Nephron progenitor cell (in vitro differentiated cells): ENCODE measurements at regions not wholly inside any gene's neighbourhood (a gene's known extent, or its start where the extent isn't known, plus 50 kb on each side); places are given as distances from the start of the nearest gene placed in this dataset.

Experiments used
- DNase-seq: peaks from one replicate; pipeline ENCODE4 v3.0.0; 2021
- H3K27ac Mint-ChIP-seq: 2 replicates; pipeline ENCODE4 v1.8.0; 2021; ENCODE audit warnings: mild to moderate bottlenecking, moderate library complexity, mixed read lengths
- H3K27me3 Mint-ChIP-seq: 2 replicates; pipeline ENCODE4 v1.8.0; 2021; ENCODE audit warnings: mild to moderate bottlenecking, low read depth, mixed read lengths; ENCODE audit not compliant: poor library complexity
- H3K36me3 Mint-ChIP-seq: 2 replicates; pipeline ENCODE4 v1.8.0; 2021; ENCODE audit warnings: low read depth, mixed read lengths
- H3K4me1 Mint-ChIP-seq: 2 replicates; pipeline ENCODE4 v1.8.0; 2021; ENCODE audit warnings: mixed read lengths
- H3K4me3 Mint-ChIP-seq: 2 replicates; pipeline ENCODE4 v1.8.0; 2021; ENCODE audit warnings: mild to moderate bottlenecking, moderate library complexity, mixed read lengths
- H3K9me3 Mint-ChIP-seq: 2 replicates; pipeline ENCODE4 v1.8.0; 2021; ENCODE audit warnings: mild to moderate bottlenecking, moderate library complexity, mixed read lengths
- TF ChIP-seq, protein P1 (sequence below): fragments of 200-600 bp; sonication (generic); IDR thresholded peaks from 2 replicates; pipeline ENCODE4 v1.5.0; 2021; ENCODE audit warnings: antibody characterized with exemption

DNA sequence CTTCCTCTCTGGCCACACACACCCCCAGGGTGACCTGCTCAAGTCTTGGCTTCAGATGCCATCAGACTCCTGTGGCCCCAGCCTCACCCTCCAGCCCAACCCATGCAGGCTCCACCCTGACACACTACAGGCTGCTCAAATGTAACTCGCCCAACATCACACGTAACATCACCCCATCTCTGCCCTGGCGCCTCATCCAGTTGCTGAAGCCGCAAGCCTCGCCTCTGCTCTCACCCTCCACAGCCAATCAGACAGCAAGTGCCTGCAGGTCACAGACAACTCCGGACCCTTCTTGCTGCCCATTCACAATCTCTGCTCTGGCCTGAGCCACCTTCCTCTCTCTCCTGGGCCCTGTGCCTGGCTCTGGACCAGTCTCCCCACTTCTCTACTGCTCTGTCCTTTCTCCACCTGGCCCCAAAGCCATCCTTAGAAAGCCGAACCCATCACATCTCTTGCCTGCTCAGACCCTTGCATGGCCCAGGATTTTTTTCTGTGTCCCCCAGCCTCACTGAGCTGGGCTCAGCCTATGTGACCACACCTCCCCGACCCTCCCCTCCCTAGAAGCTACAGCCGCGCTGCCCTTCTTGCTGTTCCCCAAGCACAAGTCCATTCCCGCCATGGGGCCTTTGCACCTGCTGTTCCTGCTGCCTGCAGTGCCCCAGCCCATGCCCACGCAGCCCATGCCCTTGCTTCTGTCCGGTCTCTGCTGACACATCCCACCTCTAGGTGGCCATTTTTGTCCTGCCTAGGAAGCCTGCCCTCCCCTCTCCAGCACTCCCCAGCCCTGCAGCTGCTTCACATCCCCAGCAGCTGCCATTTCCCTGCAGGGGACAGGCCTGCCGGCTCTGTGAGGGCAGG, 333.9 kb downstream of the CTTN start:
- H3K9me3 Mint-ChIP-seq = no peaks in the 10 kb centered on the region
- TF ChIP-seq, protein P1, sequence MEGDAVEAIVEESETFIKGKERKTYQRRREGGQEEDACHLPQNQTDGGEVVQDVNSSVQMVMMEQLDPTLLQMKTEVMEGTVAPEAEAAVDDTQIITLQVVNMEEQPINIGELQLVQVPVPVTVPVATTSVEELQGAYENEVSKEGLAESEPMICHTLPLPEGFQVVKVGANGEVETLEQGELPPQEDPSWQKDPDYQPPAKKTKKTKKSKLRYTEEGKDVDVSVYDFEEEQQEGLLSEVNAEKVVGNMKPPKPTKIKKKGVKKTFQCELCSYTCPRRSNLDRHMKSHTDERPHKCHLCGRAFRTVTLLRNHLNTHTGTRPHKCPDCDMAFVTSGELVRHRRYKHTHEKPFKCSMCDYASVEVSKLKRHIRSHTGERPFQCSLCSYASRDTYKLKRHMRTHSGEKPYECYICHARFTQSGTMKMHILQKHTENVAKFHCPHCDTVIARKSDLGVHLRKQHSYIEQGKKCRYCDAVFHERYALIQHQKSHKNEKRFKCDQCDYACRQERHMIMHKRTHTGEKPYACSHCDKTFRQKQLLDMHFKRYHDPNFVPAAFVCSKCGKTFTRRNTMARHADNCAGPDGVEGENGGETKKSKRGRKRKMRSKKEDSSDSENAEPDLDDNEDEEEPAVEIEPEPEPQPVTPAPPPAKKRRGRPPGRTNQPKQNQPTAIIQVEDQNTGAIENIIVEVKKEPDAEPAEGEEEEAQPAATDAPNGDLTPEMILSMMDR = no peak
- DNase-seq = no peak
- H3K4me1 Mint-ChIP-seq = peaks cover 14% of the 10 kb centered on the region
- peak overlapping the region; percentile 8 for H3K27ac Mint-ChIP-seq
- H3K4me3 Mint-ChIP-seq = no peak overlapping the region
- peaks cover 4% of the 10 kb centered on the region for H3K27me3 Mint-ChIP-seq
- no peaks in the 10 kb centered on the region for H3K36me3 Mint-ChIP-seq

- no peak for DNase-seq
- Mint-ChIP-seq H3K36me3 (no peaks in the 10 kb centered on the region), H3K27me3 (peaks cover 4% of the 10 kb centered on the region), H3K4me1 (peaks cover 10% of the 10 kb centered on the region), H3K4me3 (no peak overlapping the region), H3K9me3 (no peaks in the 10 kb centered on the region), H3K27ac (no peak overlapping the region)
- TF ChIP-seq, protein P1 = no peak
These were observed 334.5 kb downstream of the CTTN start for GRCh38 chr11:70732881-70733196.

GRCh38 chr11:70733327-70734325, 335.3 kb downstream of the CTTN start:
- TF ChIP-seq, protein P1 = no peak
- H3K4me3 Mint-ChIP-seq = no peak overlapping the region
- no peaks in the 10 kb centered on the region for H3K9me3 Mint-ChIP-seq
- no peaks in the 10 kb centered on the region for H3K36me3 Mint-ChIP-seq
- peaks cover 2% of the 10 kb centered on the region for H3K4me1 Mint-ChIP-seq
- no peak for DNase-seq
- peaks cover 4% of the 10 kb centered on the region for H3K27me3 Mint-ChIP-seq
- H3K27ac Mint-ChIP-seq = no peak overlapping the region

DNA sequence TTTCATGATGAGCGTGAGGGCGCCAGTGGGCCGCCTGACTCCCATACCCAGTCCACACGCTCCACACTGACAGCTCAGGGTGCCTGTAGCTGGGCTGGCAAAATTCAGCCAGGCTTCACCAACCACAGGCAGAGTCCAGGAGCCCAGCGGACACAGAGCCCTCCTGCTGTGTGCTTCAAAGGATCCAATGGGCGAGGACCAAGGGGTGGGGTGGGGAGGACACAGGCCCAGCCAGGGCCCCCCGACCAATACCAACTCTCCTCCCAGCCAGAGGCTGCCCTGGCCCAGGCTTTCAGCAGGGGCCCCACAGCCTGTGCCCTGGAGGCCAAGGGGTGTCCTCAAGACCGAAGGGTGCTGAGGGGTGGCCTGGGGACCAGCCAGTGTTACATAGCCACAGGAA, 336.1 kb downstream of the CTTN start:
- no peaks in the 10 kb centered on the region for H3K9me3 Mint-ChIP-seq
- no peak for DNase-seq
- no peaks in the 10 kb centered on the region for H3K36me3 Mint-ChIP-seq
- no peak overlapping the region for H3K27ac Mint-ChIP-seq
- no peaks in the 10 kb centered on the region for H3K4me1 Mint-ChIP-seq
- TF ChIP-seq, protein P1 = no peak
- no peak overlapping the region for H3K4me3 Mint-ChIP-seq
- H3K27me3 Mint-ChIP-seq = peaks cover 4% of the 10 kb centered on the region

GRCh38 chr11:70734911-70735310, 336.6 kb downstream of the CTTN start:
- H3K4me1 Mint-ChIP-seq = no peaks in the 10 kb centered on the region
- no peak overlapping the region for H3K27ac Mint-ChIP-seq
- TF ChIP-seq, protein P1 = no peak
- no peak for DNase-seq
- H3K4me3 Mint-ChIP-seq = no peak overlapping the region
- H3K36me3 Mint-ChIP-seq = no peaks in the 10 kb centered on the region
- no peaks in the 10 kb centered on the region for H3K9me3 Mint-ChIP-seq
- H3K27me3 Mint-ChIP-seq = peaks cover 4% of the 10 kb centered on the region
